ENCODE measurements at regions not wholly inside any gene's neighbourhood (a gene's known extent, or its start where the extent isn't known, plus 50 kb on each side); places are given as distances from the start of the nearest gene placed in this dataset.

- no peak for TF ChIP-seq CTCF (IDR thresholded peaks at IDR 0.05)
- TF ChIP-seq EP300 (IDR thresholded peaks at IDR 0.05), result no peak
- TF ChIP-seq POLR2A (IDR thresholded peaks at IDR 0.05), result no peak
- no peak for TF ChIP-seq POLR2AphosphoS5 (IDR thresholded peaks at IDR 0.05)
Observed at GRCh38 chr17:77875051-77875780, 83.3 kb upstream of the TNRC6C start.

All from stomach (tissue), 4 donors.